Hepatocyte (in vitro differentiated cells): ENCODE measurements at regions not wholly inside any gene's neighbourhood (a gene's known extent, or its start where the extent isn't known, plus 50 kb on each side); places are given as distances from the start of the nearest gene placed in this dataset.
"Not testable (repeated sequence)": the region's sequence is repeated elsewhere in the genome, so short reads cannot be mapped to it uniquely, and the experiment has no call there.

Source experiments
- DNase-seq: peaks from one replicate; pipeline ENCODE4 v3.0.0-alpha.2; 2016; ENCODE audit warnings: low spot score
- H2AFZ ChIP-seq: fragments of 200-600 bp; sonication (generic); 2 replicates; pipeline ENCODE4 v1.6.0; 2016; ENCODE audit warnings: antibody characterized with exemption, mild to moderate bottlenecking
- H3K27ac ChIP-seq: fragments of 200-600 bp; sonication (generic); 2 replicates; pipeline ENCODE4 v1.5.1; 2016; ENCODE audit warnings: mild to moderate bottlenecking
- H3K27me3 ChIP-seq: fragments of 200-600 bp; sonication (generic); 2 replicates; pipeline ENCODE4 v1.6.1; 2016
- H3K36me3 ChIP-seq: fragments of 200-600 bp; sonication (generic); replicated peaks from 2 replicates; pipeline ENCODE4 v1.5.1; 2016; ENCODE audit warnings: low read depth; ENCODE audit not compliant: insufficient read depth
- H3K4me1 ChIP-seq: fragments of 200-600 bp; sonication (generic); 2 replicates; pipeline ENCODE4 v1.5.1; 2016; ENCODE audit warnings: mild to moderate bottlenecking, moderate library complexity; ENCODE audit not compliant: insufficient read depth
- H3K4me2 ChIP-seq: fragments of 200-600 bp; sonication (generic); 2 replicates; pipeline ENCODE4 v1.6.0; 2016
- H3K4me3 ChIP-seq: fragments of 200-600 bp; sonication (generic); 2 replicates; pipeline ENCODE4 v1.5.1; 2016; ENCODE audit warnings: mild to moderate bottlenecking
- H3K79me2 ChIP-seq: fragments of 200-600 bp; sonication (generic); 2 replicates; pipeline ENCODE4 v1.6.0; 2017; ENCODE audit warnings: mild to moderate bottlenecking
- H3K9me2 ChIP-seq: fragments of 200-600 bp; sonication (generic); replicated peaks from 2 replicates; pipeline ENCODE4 v1.6.0; 2017; ENCODE audit warnings: mild to moderate bottlenecking; ENCODE audit not compliant: insufficient read depth
- H3K9me3 ChIP-seq: fragments of 200-600 bp; sonication (generic); 2 replicates; pipeline ENCODE4 v1.5.1; 2016; ENCODE audit warnings: low read depth, mild to moderate bottlenecking
- H4K20me1 ChIP-seq: fragments of 200-600 bp; sonication (generic); 2 replicates; pipeline ENCODE4 v1.6.0; 2016; ENCODE audit warnings: mild to moderate bottlenecking; ENCODE audit not compliant: insufficient read depth, poor library complexity, severe bottlenecking
- EZH2 ChIP-seq: fragments of 200-600 bp; sonication (generic); IDR thresholded peaks from 2 replicates; pipeline ENCODE4 v1.6.1; 2016; ENCODE audit warnings: antibody characterized with exemption, mild to moderate bottlenecking, borderline replicate concordance
- EZH2phosphoT487 ChIP-seq: fragments of 200-600 bp; sonication (generic); IDR thresholded peaks from one replicate; pipeline ENCODE4 v1.6.1; 2018; ENCODE audit warnings: antibody characterized with exemption, mild to moderate bottlenecking, low read depth, moderate library complexity; ENCODE audit not compliant: unreplicated experiment, severe bottlenecking
- WGBS: methylation state at CpG from one replicate; pipeline ENCODE4 v1.1.6; 2016; ENCODE audit warnings: low lambda C conversion rate; ENCODE audit errors: missing lambda C conversion rate; 5-methylcytosine and 5-hydroxymethylcytosine counted together
- TF ChIP-seq, protein P1 (sequence below): fragments of 200-600 bp; sonication (generic); IDR thresholded peaks from 2 replicates; pipeline ENCODE4 v1.5.1; 2016; ENCODE audit warnings: antibody characterized with exemption, mild to moderate bottlenecking; ENCODE audit not compliant: poor library complexity

DNA sequence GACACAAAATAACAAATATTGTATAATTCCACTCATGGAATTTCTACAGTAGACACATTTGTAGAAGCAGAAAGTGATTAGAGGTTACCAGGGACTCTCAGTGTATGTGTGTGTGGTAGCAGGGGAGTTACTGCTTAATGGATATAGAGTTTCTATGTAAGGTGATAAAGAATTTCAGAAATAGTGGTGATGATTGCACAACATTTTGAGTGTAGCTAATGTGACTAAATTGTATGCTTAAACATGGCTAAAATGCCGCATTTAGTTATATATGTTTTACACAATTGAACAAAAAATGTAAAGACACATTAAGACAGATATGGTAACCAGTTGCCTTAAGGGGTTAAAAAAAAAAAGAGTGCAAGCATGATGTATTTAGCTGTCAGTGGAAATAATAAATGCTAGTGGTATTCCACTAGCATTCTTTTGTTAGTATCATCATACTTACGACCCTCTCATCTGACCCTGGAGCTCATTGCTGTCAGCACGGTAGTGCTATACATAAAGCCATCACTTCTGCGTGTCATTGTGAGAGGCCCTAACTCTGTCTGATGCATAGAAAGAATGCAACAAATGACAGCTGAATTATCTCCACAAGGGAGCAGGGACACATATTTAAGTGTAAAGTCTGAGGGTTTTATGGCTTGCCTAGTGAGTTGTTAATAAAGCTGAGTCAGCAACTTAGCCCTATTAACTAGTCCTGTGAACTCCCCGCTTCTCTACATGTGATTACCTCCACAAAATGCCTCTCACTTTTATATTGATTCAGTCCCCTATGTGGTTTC lies 134.1 kb upstream of the RXFP2 start:
- Histone ChIP-seq H3K79me2 (no peaks in the 10 kb centered on the region), H3K4me2 (no peak overlapping the region), H3K4me3 (no peak overlapping the region), H3K27ac (peak overlapping the region; percentile 9), H3K4me1 (no peaks in the 10 kb centered on the region), H4K20me1 (no peaks in the 10 kb centered on the region), H3K27me3 (no peaks in the 10 kb centered on the region), H3K9me3 (no peaks in the 10 kb centered on the region), H3K36me3 (no peaks in the 10 kb centered on the region), H2AFZ (no peak overlapping the region), H3K9me2 (no peaks in the 10 kb centered on the region)
- 43% methylated on average over 5 of the region's 5 CpGs for WGBS
- no peak for TF ChIP-seq EZH2
- TF ChIP-seq, protein P1, sequence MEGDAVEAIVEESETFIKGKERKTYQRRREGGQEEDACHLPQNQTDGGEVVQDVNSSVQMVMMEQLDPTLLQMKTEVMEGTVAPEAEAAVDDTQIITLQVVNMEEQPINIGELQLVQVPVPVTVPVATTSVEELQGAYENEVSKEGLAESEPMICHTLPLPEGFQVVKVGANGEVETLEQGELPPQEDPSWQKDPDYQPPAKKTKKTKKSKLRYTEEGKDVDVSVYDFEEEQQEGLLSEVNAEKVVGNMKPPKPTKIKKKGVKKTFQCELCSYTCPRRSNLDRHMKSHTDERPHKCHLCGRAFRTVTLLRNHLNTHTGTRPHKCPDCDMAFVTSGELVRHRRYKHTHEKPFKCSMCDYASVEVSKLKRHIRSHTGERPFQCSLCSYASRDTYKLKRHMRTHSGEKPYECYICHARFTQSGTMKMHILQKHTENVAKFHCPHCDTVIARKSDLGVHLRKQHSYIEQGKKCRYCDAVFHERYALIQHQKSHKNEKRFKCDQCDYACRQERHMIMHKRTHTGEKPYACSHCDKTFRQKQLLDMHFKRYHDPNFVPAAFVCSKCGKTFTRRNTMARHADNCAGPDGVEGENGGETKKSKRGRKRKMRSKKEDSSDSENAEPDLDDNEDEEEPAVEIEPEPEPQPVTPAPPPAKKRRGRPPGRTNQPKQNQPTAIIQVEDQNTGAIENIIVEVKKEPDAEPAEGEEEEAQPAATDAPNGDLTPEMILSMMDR: no peak
- no peak for TF ChIP-seq EZH2phosphoT487
- peak; percentile 66 for DNase-seq

DNA sequence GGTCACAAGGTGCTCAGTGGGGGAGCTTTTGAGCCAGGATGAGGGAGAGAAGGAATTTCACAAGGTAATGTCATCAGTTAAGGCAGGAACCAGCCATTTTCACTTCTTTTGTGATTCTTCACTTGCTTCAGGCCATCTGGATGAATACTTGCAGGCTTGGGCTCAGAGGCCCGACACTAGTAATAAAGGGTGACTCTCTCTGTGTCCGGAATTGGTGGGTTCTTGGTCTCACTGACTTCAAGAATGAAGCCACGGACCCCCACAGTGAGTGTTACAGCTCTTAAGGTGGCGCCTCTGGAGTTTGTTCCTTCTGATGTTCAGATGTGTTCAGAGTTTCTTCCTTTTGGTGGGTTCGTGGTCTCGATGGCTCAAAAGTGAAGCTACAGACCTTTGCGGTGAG lies 131.8 kb upstream of the RXFP2 start:
- WGBS: 75% methylated on average over 7 of the region's 7 CpGs
- not testable (repeated sequence) for H3K27ac ChIP-seq

DNA sequence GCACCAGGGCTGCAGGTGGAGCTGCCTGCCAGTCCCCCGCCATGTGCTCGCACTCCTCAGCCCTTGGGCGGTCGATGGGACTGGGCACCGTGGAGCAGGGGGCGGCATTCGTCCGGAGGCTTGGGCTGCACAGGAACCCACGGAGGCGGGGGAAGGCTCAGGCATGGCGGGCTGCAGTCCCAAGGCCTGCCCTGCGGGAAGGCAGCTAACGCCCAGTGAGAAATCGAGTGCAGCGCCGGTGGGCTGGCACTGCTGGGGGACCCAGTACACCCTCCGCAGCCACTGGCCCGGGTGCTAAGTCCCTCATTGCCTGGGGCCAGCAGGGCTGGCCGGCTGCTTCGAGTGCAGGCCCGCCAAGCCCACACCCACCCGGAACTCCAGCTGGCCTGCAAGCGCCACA lies 130.5 kb upstream of the RXFP2 start:
- H2AFZ ChIP-seq, H4K20me1 ChIP-seq, H3K36me3 ChIP-seq, H3K4me3 ChIP-seq, DNase-seq, H3K4me1 ChIP-seq, H3K27me3 ChIP-seq, H3K27ac ChIP-seq, H3K4me2 ChIP-seq, H3K79me2 ChIP-seq, H3K9me3 ChIP-seq, H3K9me2 ChIP-seq: not testable (repeated sequence)
- WGBS: 93% methylated on average over 21 of the region's 23 CpGs

More for the DNA sequence above, 131.8 kb upstream of the RXFP2 start:
- not testable (repeated sequence) for H3K4me3 ChIP-seq, H3K4me1 ChIP-seq, H2AFZ ChIP-seq, DNase-seq, H3K27me3 ChIP-seq, H3K9me3 ChIP-seq, H3K36me3 ChIP-seq, H4K20me1 ChIP-seq, H3K79me2 ChIP-seq, H3K4me2 ChIP-seq, H3K9me2 ChIP-seq

DNA sequence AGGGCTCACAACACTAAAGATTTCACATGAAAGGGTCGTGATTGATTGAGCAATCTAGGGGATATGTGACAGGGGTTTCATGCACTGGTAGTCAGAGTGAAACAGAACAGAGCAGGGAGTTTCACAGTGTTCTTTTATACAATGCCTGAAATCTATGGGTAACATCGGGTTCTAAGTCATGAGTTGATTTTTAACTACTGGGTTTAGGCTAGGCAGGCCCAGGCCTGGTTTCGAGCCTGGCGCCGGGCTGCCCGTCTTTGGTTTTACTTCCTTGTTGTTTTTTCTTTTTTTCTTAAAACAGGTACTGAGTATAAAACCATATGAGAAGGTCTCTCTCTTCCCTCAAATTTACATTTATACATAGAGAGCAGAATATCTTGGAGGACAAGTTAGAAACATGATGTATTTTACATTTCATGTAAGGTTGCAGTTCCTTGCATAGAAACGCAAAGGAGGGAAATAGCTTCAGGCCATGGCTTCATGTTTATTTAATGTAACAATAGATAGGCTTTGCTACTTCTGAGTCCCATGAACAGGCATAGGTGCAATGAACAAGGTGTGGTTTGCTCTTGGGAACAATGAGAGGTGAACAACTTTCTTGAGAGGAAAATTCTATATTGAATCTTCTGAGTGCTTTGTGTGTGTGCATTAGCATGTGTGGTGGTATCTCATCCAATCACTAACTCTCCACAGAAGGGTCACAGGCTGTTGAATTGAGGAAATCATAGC lies 128.9 kb upstream of the RXFP2 start:
- H3K4me2 ChIP-seq: no peak overlapping the region
- no peak overlapping the region for H2AFZ ChIP-seq
- no peaks in the 10 kb centered on the region for H3K9me2 ChIP-seq
- no peaks in the 10 kb centered on the region for H3K36me3 ChIP-seq
- H3K9me3 ChIP-seq: no peaks in the 10 kb centered on the region
- TF ChIP-seq, protein P1: no peak
- no peak for TF ChIP-seq EZH2
- TF ChIP-seq EZH2phosphoT487: no peak
- H4K20me1 ChIP-seq: no peaks in the 10 kb centered on the region
- no peak for DNase-seq
- no peak overlapping the region for H3K4me3 ChIP-seq
- no peak overlapping the region for H3K27ac ChIP-seq
- no peaks in the 10 kb centered on the region for H3K4me1 ChIP-seq
- no peaks in the 10 kb centered on the region for H3K79me2 ChIP-seq
- 87% methylated on average over 7 of the region's 7 CpGs for WGBS
- H3K27me3 ChIP-seq: no peaks in the 10 kb centered on the region
